Stimulated activated CD8-positive, alpha-beta memory T cell treated with anti-CD3 and anti-CD28 coated beads, Interleukin-15, amount 100 ng/mL, for 4 hours (primary cell): ENCODE measurements at regions not wholly inside any gene's neighbourhood (a gene's known extent, or its start where the extent isn't known, plus 50 kb on each side); places are given as distances from the start of the nearest gene placed in this dataset.

ENCODE experiments used
- DNase-seq, 2 donors: peaks; one replicate each; pipeline ENCODE4 v3.0.0-alpha.2; 2020; ENCODE audit warnings: low read depth in 2 of 2

DNA sequence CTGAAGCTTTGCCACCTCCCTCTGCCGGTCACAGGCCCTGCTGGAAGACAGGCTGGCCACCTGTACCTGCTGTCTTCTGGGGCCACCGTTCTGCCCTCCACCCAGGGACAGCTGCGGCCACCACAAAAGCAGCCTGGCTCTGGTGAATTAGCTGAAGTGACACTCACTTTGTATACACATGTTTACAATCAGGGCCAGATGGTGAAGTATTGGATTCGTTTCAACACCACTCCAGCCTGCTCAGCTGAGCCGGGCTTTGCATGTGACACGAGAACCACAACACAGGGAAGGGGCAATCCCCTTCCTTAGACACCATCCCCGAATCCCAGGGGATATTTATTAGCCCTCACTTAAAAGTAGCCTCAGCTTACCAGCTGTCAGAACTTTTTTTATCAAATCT is 191.5 kb upstream of the RPL38 start:
- no peak for DNase-seq

- DNase-seq: no peak
These were observed 191.0 kb upstream of the RPL38 start for GRCh38 chr17:74012465-74012864.

- DNase-seq: no peak
These were observed 188.2 kb upstream of the RPL38 start for GRCh38 chr17:74015316-74015715.

DNA sequence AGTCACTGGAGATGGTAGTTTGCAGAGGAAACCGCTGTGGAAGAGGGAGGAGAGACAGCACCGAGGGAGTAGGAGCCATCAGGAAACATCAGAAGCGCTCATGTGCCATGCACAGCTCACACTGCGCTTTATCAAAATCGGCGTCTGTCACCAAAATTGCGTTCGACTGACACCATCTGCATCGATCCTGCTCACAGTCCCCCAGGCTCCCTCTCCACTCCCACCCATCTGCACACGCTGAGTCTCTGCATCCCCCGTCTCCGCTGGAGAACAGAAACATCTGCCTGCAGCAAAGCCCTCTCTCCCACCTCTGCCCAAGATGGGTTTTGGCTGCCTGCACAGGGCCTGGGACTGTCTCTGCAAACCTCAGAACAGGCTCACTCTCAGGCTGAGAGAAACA is 187.5 kb upstream of the RPL38 start:
- DNase-seq: no peak

- DNase-seq: no peak
These were observed 187.0 kb upstream of the RPL38 start for GRCh38 chr17:74016461-74016860.

DNA sequence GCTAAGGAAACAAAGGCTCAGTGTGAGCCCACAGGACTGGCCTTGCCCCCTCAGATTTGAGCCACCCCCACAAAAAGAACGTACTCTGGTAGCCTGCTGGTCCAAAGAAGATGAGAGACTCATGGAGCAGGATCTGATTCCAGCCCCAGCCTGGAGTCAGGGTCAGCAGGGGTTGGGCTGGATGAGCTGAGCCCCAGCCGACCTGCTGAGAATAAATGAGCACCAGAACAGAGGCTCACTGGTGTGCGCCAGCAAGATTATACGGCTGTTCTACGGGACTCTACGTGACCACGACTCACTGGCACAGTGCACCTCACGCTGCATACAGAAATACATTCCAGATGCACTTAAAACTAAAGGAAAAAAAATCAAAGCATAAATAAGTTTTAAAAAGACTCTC is 186.0 kb upstream of the RPL38 start:
- DNase-seq: no peak

DNA sequence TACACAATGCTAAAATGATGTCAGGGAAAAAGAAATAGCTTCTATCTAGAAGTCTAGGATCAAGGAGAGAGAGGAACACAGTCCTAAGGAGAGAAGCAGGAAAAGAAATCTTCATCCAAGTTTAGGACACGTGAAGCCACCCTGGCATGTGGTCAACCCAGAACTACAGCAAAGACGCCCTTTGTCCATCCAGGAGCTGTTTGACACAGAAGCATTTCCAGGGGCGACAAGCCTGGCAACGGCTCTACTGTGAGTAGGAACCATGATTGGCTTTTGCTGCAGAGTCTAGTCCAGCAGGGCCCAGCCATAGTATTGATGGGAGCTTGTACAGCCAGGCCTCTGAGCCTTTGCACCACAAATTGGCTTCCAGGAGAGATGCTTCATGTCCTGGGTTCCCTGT is 185.4 kb upstream of the RPL38 start:
- DNase-seq: no peak

DNA sequence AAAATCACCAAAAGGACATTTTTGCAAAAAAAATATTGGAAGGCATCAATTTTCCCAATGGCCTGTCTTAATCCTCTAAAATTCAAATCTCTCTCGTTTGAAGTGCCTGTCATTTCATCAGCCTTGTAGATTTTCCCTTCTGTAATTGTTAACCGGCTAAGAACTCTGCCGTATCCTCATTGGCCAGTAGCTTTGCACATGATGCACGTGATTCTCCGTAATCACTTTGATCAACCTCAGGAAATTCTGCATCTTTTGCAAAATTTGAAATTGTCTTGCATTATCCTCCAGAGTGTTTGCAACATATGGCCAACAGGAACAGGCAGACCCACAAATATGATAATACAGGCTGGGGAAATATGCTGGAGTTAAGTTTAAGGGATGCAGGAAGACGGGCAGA is 184.2 kb upstream of the RPL38 start:
- DNase-seq: no peak

- no peak for DNase-seq
These were observed 183.6 kb upstream of the RPL38 start for GRCh38 chr17:74019860-74020259.

- DNase-seq: no peak
These were observed 183.0 kb upstream of the RPL38 start for GRCh38 chr17:74020522-74020921.

GRCh38 chr17:74024871-74025531 is 178.5 kb upstream of the RPL38 start:
- no peak for DNase-seq

DNA sequence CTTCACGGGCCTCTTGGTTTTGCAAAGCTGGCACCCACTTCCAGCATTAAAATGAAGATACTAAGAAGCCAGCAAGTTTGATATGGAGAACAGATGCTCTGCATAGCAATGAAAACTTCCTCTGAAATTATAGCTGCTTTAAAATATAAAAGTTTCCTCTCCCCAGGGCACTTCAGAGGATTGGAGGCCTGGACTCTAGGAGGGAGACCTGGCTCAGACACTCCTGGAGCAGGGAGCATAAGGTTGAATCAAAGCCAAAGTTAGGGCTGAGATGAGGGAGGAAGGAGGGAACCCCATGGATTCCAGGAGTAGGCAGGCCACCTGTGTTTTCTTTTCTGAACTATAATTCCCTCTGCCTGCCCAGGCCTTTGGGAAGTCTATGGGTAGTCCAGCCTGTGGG is 176.0 kb upstream of the RPL38 start:
- no peak for DNase-seq

GRCh38 chr17:74028354-74029116 is 174.9 kb upstream of the RPL38 start:
- DNase-seq: no peak

- DNase-seq: no peak
These were observed 172.0 kb upstream of the RPL38 start for GRCh38 chr17:74031316-74032090.

DNA sequence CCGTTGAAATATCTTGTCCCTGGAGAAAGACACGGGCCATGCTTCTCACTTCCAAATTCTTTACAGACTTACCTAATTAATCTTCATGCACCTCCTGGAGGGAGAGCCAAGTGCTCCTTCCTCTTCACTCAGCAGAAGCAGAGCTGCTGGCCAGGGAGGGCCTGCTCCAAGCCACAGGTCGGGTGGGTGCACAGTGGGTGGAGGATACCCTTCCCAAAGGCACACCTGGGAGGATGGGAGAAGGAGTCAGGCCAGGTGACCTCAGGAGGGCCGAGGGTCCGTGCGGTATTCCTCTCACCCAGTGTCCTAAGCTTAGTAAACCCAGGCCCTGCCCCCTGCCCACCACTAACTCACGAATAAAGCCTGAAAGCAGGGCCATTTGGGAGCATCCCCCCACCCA is 171.3 kb upstream of the RPL38 start:
- no peak for DNase-seq

GRCh38 chr17:74037320-74037719 is 166.2 kb upstream of the RPL38 start:
- DNase-seq: no peak

- DNase-seq: no peak
These were observed 163.2 kb upstream of the RPL38 start for GRCh38 chr17:74040291-74040690.

GRCh38 chr17:74040729-74041128 is 162.7 kb upstream of the RPL38 start:
- no peak for DNase-seq

GRCh38 chr17:74041869-74042640 is 161.4 kb upstream of the RPL38 start:
- no peak for DNase-seq

DNA sequence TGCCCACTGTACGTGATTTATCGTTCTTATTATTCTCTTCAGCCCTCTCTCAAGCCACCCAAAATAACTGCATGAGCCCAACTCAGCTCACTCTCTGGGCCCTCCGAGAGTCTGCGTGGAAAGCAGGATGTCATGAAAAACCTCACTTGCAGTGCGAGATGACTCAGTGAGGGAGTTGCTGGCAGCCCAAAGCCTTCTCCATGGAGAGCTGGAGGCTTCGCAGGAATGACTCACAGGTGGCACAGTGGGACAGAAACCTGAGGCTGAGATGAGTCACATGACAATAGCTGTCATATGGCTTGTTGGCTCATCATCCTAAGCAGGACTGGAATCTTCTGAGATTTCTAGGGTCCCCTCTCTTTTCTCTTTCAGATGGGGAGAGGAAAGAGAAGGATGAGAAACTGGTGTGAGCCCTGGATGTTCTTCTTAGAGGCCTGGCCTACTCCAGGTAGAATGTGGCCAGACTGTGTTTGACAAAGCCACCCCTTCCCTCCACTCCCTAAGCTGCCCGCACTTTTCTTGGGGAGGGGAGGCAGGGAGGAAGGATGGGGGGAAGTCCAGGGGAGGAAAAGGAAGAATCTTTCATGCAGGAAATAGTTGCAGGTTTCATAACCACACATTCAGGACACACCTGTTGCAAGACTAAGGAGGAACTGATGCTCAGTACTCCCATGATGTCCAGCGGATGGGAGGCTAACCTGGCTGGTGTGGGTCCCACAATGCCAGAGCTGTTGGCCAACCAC is 160.6 kb upstream of the RPL38 start:
- no peak for DNase-seq

- DNase-seq: no peak
These were observed 159.5 kb upstream of the RPL38 start for GRCh38 chr17:74043976-74044375.
